Mesendoderm (in vitro differentiated cells): ENCODE measurements at regions not wholly inside any gene's neighbourhood (a gene's known extent, or its start where the extent isn't known, plus 50 kb on each side); places are given as distances from the start of the nearest gene placed in this dataset.

ENCODE experiments used
- DNase-seq: peaks from one replicate; pipeline ENCODE4 v3.0.0; 2013
- H2AK5ac ChIP-seq: 2 replicates; pipeline ENCODE4 v1.6.1; 2013; ENCODE audit warnings: low read length, inconsistent platforms
- H2BK120ac ChIP-seq: 2 replicates; pipeline ENCODE4 v1.6.1; 2013; ENCODE audit warnings: low read depth, mild to moderate bottlenecking, low read length, moderate library complexity, mixed read lengths
- H2BK15ac ChIP-seq: replicated peaks from 2 replicates; pipeline ENCODE4 v1.6.1; 2013; ENCODE audit warnings: low read depth, mild to moderate bottlenecking, moderate library complexity
- H2BK5ac ChIP-seq: 2 replicates; pipeline ENCODE4 v1.6.1; 2013; ENCODE audit warnings: low read length, inconsistent platforms
- H3K18ac ChIP-seq: 2 replicates; pipeline ENCODE4 v1.6.1; 2013; ENCODE audit warnings: mild to moderate bottlenecking, low read length, mixed read lengths
- H3K23ac ChIP-seq: one replicate; pipeline ENCODE4 v1.6.1; 2013; ENCODE audit warnings: low read length
- H3K27ac ChIP-seq: 2 replicates; pipeline ENCODE4 v1.5.1; 2013; ENCODE audit warnings: low read depth, mild to moderate bottlenecking, inconsistent platforms, low read length, moderate library complexity
- H3K27me3 ChIP-seq: 2 replicates; pipeline ENCODE4 v1.6.1; 2013; ENCODE audit warnings: low read length, control low read depth, mild to moderate bottlenecking, inconsistent platforms; ENCODE audit not compliant: insufficient read depth, poor library complexity
- H3K36me3 ChIP-seq: 2 replicates; pipeline ENCODE4 v1.6.1; 2013; ENCODE audit warnings: low read length, inconsistent platforms; ENCODE audit not compliant: control insufficient read depth, insufficient read depth
- H3K4ac ChIP-seq: one replicate; pipeline ENCODE4 v1.6.1; 2013; ENCODE audit warnings: low read depth, mild to moderate bottlenecking, low read length, moderate library complexity
- H3K4me1 ChIP-seq: 2 replicates; pipeline ENCODE4 v1.6.1; 2013; ENCODE audit warnings: low read depth, low read length, inconsistent platforms; ENCODE audit not compliant: control insufficient read depth
- H3K4me2 ChIP-seq: 2 replicates; pipeline ENCODE4 v1.6.1; 2013; ENCODE audit warnings: low read length
- H3K4me3 ChIP-seq: 2 replicates; pipeline ENCODE4 v1.5.1; 2013; ENCODE audit warnings: mild to moderate bottlenecking, low read length
- H3K56ac ChIP-seq: one replicate; pipeline ENCODE4 v1.6.1; 2013; ENCODE audit warnings: low read length
- H3K79me1 ChIP-seq: 2 replicates; pipeline ENCODE4 v1.6.1; 2013; ENCODE audit warnings: low read length, inconsistent platforms
- H3K79me2 ChIP-seq: 2 replicates; pipeline ENCODE4 v1.6.1; 2013; ENCODE audit warnings: mild to moderate bottlenecking, low read length; ENCODE audit not compliant: control insufficient read depth, insufficient read depth
- H3K9ac ChIP-seq: 2 replicates; pipeline ENCODE4 v1.6.1; 2013; ENCODE audit warnings: low read length, inconsistent platforms
- H4K5ac ChIP-seq: one replicate; pipeline ENCODE4 v1.6.1; 2013; ENCODE audit warnings: low read length
- H4K8ac ChIP-seq: one replicate; pipeline ENCODE4 v1.6.1; 2013; ENCODE audit warnings: low read depth, mild to moderate bottlenecking, control low read depth, low read length, moderate library complexity
- WGBS: extraction: QIAGEN DNeasy Blood & Tissue Kit; methylation state at CpG from one replicate; pipeline ENCODE4 v1.1.7; 2013; ENCODE audit warnings: low lambda C conversion rate, missing lambda C conversion rate; ENCODE audit not compliant: insufficient coverage; ENCODE audit errors: extremely low coverage; 5-methylcytosine and 5-hydroxymethylcytosine counted together

DNA sequence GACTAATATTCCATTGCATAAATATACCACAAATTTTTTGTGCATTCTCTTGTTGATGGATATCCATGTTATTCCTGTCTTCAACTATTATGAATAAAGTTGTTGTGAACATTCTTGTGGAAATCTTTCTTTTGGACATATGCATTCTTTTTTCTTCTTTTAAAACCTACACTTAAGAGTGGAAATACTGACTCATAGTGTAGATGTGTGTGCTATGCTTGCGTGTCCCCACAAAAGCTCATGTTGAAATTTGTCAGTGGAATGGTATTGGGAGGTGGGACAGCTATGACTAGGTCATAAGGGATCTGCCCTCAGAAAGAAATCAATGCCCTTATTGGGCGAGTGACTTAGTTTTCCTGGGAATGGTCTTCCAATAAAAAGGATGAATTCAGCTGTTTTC is 203.6 kb upstream of the PRSS58 start:
- Histone ChIP-seq H2BK5ac (no peak overlapping the region), H4K8ac (no peak overlapping the region), H3K18ac (no peak overlapping the region), H3K23ac (no peak overlapping the region), H3K27ac (no peak overlapping the region), H2AK5ac (no peak overlapping the region), H3K79me1 (no peaks in the 10 kb centered on the region), H2BK120ac (no peak overlapping the region), H3K27me3 (no peaks in the 10 kb centered on the region), H3K4me3 (no peak overlapping the region), H3K4me2 (no peak overlapping the region), H3K56ac (no peak overlapping the region), H2BK15ac (no peak overlapping the region), H3K79me2 (no peaks in the 10 kb centered on the region), H4K5ac (no peak overlapping the region), H3K36me3 (no peaks in the 10 kb centered on the region), H3K4ac (no peak overlapping the region), H3K9ac (no peak overlapping the region), H3K4me1 (no peaks in the 10 kb centered on the region)
- no CpG with 5 or more reads among the region's 2 CpGs for WGBS
- DNase-seq = no peak

DNA sequence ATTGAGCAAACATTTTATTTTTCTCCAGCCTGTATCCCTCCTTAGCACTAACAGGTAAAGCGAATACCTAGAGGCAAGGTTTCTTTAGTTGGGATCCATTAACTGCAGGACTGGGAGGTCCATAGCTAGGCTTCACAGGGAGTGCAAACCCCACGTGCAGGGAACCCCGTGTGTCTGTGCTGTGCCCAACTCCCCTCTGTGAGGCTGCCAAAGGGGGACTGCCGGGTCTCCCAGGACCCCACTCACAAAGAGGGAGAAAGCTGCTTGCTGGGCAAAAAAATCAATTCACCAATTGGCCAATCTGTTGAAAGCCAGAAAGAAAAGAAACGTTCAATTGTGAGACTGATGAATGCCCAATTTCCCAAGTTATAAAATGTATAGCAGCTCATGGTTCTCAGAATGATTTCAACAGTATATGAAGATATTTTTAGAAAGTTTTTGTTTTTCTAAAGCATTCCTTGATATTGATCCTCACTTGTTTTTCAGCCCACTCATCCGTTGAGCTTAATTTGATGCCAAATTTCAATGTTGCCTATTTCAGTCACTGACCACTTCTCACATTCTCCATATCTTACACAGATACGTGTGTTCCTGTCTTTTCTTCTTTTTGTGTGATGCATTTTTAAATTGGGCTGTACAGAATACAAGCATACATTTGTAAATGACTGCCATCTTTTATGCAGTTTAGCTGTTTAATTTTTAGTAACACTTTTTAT is 202.7 kb upstream of the PRSS58 start:
- H3K18ac ChIP-seq = no peak overlapping the region
- no peak overlapping the region for H4K5ac ChIP-seq
- H2BK15ac ChIP-seq = no peak overlapping the region
- DNase-seq = no peak
- no peak overlapping the region for H4K8ac ChIP-seq
- H3K9ac ChIP-seq = no peak overlapping the region
- no peak overlapping the region for H2AK5ac ChIP-seq
- no peak overlapping the region for H2BK5ac ChIP-seq
- no peaks in the 10 kb centered on the region for H3K4me1 ChIP-seq
- H3K4me3 ChIP-seq = no peak overlapping the region
- no CpG with 5 or more reads among the region's 7 CpGs for WGBS
- H3K23ac ChIP-seq = no peak overlapping the region
- H3K56ac ChIP-seq = no peak overlapping the region
- no peaks in the 10 kb centered on the region for H3K79me1 ChIP-seq
- no peaks in the 10 kb centered on the region for H3K36me3 ChIP-seq
- no peaks in the 10 kb centered on the region for H3K79me2 ChIP-seq
- H3K4ac ChIP-seq = no peak overlapping the region
- no peak overlapping the region for H3K27ac ChIP-seq
- H3K4me2 ChIP-seq = no peak overlapping the region
- H3K27me3 ChIP-seq = no peaks in the 10 kb centered on the region
- H2BK120ac ChIP-seq = no peak overlapping the region

DNA sequence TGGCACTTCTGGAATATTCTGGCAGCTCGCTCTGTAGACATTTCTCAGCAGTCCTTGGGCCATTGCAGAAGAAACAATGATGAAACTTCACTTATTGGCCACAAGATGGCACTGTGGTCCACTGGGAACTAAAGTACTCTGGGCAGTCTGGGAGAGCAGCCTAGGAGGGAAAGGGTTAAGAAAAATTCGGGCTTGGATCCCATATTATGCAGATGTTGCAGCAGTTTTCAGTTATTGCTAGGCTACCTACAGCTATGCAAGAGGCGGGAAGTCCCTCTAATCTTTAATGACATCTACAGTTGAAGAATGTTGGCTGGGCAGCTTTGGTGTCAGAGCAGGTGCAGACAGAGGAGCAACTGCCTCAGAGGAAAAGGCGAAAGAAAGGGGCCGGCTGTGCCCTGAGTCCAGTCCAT is 201.7 kb upstream of the PRSS58 start:
- H3K4me1 ChIP-seq = no peaks in the 10 kb centered on the region
- H3K23ac ChIP-seq = no peak overlapping the region
- H3K4ac ChIP-seq = no peak overlapping the region
- H3K4me3 ChIP-seq = no peak overlapping the region
- no peaks in the 10 kb centered on the region for H3K36me3 ChIP-seq
- H2BK5ac ChIP-seq = no peak overlapping the region
- H4K5ac ChIP-seq = no peak overlapping the region
- H2AK5ac ChIP-seq = no peak overlapping the region
- H3K4me2 ChIP-seq = no peak overlapping the region
- no peak overlapping the region for H3K18ac ChIP-seq
- H3K27ac ChIP-seq = no peak overlapping the region
- no peaks in the 10 kb centered on the region for H3K79me1 ChIP-seq
- DNase-seq = peak; percentile 69
- no peak overlapping the region for H2BK15ac ChIP-seq
- H3K9ac ChIP-seq = no peak overlapping the region
- no peak overlapping the region for H2BK120ac ChIP-seq
- no peak overlapping the region for H3K56ac ChIP-seq
- WGBS = no CpG with 5 or more reads among the region's 5 CpGs
- no peak overlapping the region for H4K8ac ChIP-seq
- no peaks in the 10 kb centered on the region for H3K79me2 ChIP-seq
- no peaks in the 10 kb centered on the region for H3K27me3 ChIP-seq

DNA sequence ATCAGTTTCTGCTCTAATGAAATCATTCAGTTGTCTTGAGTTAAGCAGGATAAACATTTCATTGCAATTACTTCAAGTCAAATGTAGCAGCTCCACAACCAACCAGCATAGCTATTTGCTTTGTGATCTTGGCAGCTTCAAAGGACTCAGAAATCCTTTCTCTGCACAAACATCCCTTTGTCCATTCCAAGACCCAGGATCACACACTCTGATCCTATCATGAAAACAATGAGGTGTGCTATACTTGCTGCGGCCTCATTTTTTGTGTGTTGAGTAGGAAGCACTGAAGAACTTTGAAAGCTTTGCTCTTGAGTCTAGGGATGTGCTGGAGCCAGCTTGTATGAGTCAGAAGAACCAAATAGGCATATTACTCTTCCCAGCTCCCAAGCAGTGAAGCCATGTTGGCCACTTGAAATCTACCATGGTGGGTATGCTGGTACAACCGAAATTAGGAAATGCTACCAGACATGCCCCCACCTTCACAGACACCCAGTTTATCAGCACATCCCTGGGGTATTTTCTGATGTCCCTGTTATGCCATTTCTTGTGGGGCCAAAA is 199.4 kb upstream of the PRSS58 start:
- H3K56ac ChIP-seq = no peak overlapping the region
- no peak overlapping the region for H3K4me2 ChIP-seq
- H3K4me1 ChIP-seq = no peaks in the 10 kb centered on the region
- DNase-seq = no peak
- H3K4ac ChIP-seq = no peak overlapping the region
- H3K18ac ChIP-seq = no peak overlapping the region
- no peaks in the 10 kb centered on the region for H3K27me3 ChIP-seq
- no peaks in the 10 kb centered on the region for H3K79me1 ChIP-seq
- no peak overlapping the region for H4K5ac ChIP-seq
- H3K27ac ChIP-seq = no peak overlapping the region
- H3K4me3 ChIP-seq = no peak overlapping the region
- H4K8ac ChIP-seq = no peak overlapping the region
- no peak overlapping the region for H2AK5ac ChIP-seq
- H2BK15ac ChIP-seq = no peak overlapping the region
- H3K79me2 ChIP-seq = no peaks in the 10 kb centered on the region
- no peaks in the 10 kb centered on the region for H3K36me3 ChIP-seq
- H2BK5ac ChIP-seq = no peak overlapping the region
- no peak overlapping the region for H2BK120ac ChIP-seq
- no CpG with 5 or more reads among the region's 2 CpGs for WGBS
- H3K23ac ChIP-seq = no peak overlapping the region
- no peak overlapping the region for H3K9ac ChIP-seq

DNA sequence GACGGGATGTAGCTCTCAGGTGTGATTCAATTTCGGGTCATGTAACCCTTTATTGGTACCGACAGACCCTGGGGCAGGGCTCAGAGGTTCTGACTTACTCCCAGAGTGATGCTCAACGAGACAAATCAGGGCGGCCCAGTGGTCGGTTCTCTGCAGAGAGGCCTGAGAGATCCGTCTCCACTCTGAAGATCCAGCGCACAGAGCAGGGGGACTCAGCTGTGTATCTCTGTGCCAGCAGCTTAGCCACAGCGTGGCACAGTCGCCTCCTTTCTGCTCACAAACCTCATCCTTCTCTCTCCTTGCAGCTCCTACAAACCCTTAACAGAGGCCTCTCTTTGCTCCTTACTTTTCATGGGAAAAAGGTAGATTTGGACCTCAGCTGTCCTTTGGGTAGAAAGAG is 197.5 kb upstream of the PRSS58 start:
- Histone ChIP-seq H3K4me1 (no peaks in the 10 kb centered on the region), H3K56ac (no peak overlapping the region), H3K27ac (no peak overlapping the region), H2BK5ac (no peak overlapping the region), H3K27me3 (no peaks in the 10 kb centered on the region), H2BK15ac (no peak overlapping the region), H3K9ac (no peak overlapping the region), H3K79me2 (no peaks in the 10 kb centered on the region), H2BK120ac (no peak overlapping the region), H4K8ac (no peak overlapping the region), H3K4me3 (no peak overlapping the region), H3K23ac (no peak overlapping the region), H2AK5ac (no peak overlapping the region), H3K4ac (no peak overlapping the region), H3K36me3 (no peaks in the 10 kb centered on the region), H3K18ac (no peak overlapping the region), H3K4me2 (no peak overlapping the region), H4K5ac (no peak overlapping the region), H3K79me1 (no peaks in the 10 kb centered on the region)
- no CpG with 5 or more reads among the region's 10 CpGs for WGBS
- no peak for DNase-seq

DNA sequence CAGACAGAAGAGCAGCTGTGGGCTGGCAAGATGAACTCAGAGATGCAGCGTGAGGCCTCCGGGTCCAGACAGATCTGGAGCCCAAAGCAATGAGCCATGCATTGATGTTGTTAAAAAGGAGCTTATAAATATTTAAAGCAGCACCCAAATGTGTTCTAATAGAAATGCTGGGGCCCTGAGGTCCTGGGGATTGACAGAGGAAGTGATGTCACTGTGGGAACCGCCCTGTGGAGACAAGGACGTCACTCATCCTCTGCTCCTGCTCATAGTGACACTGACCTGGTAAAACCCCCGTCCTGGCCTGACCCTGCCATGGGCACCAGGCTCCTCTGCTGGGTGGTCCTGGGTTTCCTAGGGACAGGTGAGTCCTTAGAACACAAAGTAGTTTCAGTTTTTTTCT is 197.0 kb upstream of the PRSS58 start:
- DNase-seq = no peak
- H2AK5ac ChIP-seq = no peak overlapping the region
- no peaks in the 10 kb centered on the region for H3K36me3 ChIP-seq
- H2BK15ac ChIP-seq = no peak overlapping the region
- no peaks in the 10 kb centered on the region for H3K4me1 ChIP-seq
- no peak overlapping the region for H3K27ac ChIP-seq
- H2BK120ac ChIP-seq = no peak overlapping the region
- no peak overlapping the region for H2BK5ac ChIP-seq
- no peak overlapping the region for H3K4ac ChIP-seq
- no peak overlapping the region for H4K8ac ChIP-seq
- no peak overlapping the region for H3K18ac ChIP-seq
- H3K4me2 ChIP-seq = no peak overlapping the region
- no peaks in the 10 kb centered on the region for H3K27me3 ChIP-seq
- no peaks in the 10 kb centered on the region for H3K79me2 ChIP-seq
- no peak overlapping the region for H3K56ac ChIP-seq
- no peak overlapping the region for H3K9ac ChIP-seq
- no peaks in the 10 kb centered on the region for H3K79me1 ChIP-seq
- no CpG with 5 or more reads among the region's 5 CpGs for whole genome bisulfite sequencing
- no peak overlapping the region for H3K23ac ChIP-seq
- H4K5ac ChIP-seq = no peak overlapping the region
- H3K4me3 ChIP-seq = no peak overlapping the region
